GM19023 (cell line): ENCODE measurements at regions not wholly inside any gene's neighbourhood (a gene's known extent, or its start where the extent isn't known, plus 50 kb on each side); places are given as distances from the start of the nearest gene placed in this dataset.

Experiments used
- ATAC-seq: cut with Tn5 transposase; IDR thresholded peaks from one replicate; pipeline ENCODE4 v1.9.1; 2021; ENCODE audit warnings: mild to moderate bottlenecking, moderate library complexity; ENCODE audit not compliant: unreplicated experiment

GRCh38 chr1:80278936-80279335 is 1272.4 kb upstream of the ADGRL4 start:
- ATAC-seq = no peak

GRCh38 chr1:80274256-80274655 is 1267.7 kb upstream of the ADGRL4 start:
- ATAC-seq = no peak

GRCh38 chr1:80272495-80272894 is 1266.0 kb upstream of the ADGRL4 start:
- ATAC-seq = no peak

DNA sequence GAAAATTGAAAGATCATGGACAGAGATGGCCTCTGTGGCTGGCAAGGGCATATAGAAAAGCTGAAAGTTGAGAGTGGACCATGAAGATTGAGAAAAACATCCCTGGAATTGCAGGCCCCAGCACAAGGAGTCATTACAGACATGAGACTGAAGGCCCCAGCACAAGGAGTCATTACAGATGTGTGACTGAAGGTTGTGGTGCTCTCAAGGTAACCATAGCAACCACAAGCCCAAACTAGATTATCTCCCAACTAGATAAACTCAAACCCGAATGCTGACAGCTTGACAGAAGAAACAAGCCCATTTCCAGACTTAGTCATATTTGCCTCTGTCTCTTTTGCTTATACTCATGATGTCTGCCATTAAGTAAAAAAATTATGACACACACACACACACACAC is 1252.1 kb upstream of the ADGRL4 start:
- no peak for ATAC-seq

DNA sequence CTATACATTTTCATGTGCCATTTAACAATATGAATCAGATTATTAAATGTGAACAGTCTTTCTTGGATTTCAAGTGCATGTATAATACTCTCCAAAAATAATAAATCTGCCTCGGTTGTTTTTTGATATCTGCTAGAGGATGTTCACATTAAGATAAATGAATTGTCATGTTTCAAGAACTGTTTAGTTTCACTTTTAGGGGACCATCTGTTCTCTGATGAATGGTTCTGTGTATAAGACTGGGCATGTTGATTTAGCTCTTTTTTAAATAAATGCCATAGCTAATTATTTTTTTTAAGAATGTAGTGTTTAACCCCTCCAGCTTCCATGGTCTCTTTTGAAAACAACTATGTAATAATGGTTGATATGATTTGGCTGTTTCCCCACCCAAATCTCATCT is 1245.1 kb upstream of the ADGRL4 start:
- no peak for ATAC-seq

DNA sequence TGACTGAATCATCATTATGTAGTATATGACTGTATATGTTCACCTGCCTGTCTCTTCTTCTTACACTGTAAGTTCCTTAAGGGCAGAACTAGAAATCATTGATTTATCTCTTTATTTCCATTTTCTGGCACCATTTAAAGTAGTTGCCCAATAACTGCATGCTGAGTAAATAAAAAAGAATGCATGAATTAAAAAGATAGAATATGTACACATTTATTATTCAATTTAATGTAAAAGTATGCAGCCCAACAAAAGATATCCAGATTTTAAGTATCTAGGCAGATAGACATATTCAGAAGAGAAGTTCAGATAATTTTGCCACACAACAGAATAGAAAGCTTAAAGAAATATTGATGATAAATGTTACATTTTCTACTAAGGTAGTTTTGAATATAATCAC is 1244.6 kb upstream of the ADGRL4 start:
- no peak for ATAC-seq

DNA sequence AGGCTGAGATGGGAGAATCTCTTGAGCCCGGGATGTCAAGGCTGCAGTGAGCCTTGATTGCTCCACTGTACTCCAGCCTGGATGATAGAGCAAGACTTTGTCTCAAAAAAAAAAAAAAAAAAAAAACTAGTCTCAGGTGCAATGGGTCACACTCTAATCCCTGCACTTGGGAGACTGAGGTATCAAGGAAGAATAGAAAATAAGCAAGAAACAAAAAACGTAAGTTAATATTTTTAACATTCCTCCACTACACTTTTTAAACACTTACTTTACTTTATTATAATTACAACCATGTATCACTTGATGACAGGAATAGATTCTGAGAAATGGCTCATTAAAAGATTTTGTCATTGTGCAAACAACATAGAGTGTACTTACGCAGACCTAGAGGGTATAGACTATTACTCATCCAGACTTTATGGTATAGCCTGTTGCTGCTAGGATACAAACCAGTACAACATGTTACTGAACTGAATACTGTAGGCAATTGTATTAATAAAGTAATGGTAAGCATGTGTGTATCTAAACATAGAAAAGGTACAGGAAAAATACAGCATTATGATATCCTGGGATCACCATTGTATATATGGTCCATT is 1244.1 kb upstream of the ADGRL4 start:
- no peak for ATAC-seq

- no peak for ATAC-seq
Measured at GRCh38 chr1:80249699-80250098, 1243.2 kb upstream of the ADGRL4 start.

DNA sequence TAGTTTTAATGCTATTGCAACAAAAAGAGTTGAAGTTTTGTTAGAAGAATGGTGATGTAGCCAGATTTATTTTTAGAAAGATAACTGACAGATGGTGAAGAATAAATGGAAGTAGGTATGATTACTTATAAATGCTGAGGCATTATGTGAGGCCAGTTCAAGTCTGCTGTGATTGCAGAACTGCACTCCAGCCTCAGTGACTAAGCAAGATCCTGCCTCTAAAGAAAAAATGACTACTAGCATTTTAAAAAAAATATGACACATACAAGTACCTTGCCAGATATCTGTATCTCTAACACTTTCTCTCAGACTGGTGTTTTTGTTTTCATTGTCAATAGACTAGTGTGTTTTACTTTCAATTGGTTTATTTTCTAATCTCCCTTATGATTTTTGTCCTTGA is 1242.4 kb upstream of the ADGRL4 start:
- ATAC-seq = no peak

- ATAC-seq = no peak
Measured at GRCh38 chr1:80245813-80246212, 1239.3 kb upstream of the ADGRL4 start.

DNA sequence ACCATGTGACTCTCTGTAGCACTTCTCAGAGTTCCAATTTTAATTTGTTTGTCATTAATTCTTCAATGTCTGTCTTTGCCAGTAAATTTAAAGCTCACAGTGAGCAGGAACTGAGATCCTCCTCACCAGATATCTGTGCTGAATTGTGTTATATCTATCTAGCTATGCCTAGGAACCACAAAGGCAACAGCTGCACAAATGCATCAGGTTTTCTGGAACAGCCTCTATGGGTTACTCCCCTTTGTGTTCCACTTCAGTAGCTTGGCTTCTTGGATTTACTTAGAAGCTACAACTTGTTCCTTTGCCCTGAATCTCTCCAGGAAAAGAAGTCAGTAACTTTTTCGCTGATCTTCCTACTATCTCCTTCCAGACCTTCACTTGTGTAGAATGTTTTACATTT is 1237.8 kb upstream of the ADGRL4 start:
- no peak for ATAC-seq

DNA sequence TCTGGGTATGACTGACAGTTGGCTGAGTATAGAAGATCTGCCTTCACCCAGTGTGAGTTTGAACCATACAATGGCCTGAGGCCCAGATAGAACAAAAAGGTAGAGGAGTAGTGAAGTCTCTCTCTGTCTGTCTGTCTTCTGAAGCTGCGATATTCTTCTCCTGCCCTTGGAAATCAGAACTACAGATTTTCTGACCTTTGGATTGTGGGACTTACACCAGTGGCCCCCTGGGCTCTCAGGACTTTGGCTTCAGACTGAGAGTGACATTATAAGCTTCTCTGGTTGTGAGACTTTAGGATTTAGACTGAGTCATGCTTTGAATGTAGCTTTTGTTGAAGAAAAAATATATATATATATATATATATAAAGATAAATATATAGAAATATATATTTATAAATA is 1235.0 kb upstream of the ADGRL4 start:
- ATAC-seq = no peak

DNA sequence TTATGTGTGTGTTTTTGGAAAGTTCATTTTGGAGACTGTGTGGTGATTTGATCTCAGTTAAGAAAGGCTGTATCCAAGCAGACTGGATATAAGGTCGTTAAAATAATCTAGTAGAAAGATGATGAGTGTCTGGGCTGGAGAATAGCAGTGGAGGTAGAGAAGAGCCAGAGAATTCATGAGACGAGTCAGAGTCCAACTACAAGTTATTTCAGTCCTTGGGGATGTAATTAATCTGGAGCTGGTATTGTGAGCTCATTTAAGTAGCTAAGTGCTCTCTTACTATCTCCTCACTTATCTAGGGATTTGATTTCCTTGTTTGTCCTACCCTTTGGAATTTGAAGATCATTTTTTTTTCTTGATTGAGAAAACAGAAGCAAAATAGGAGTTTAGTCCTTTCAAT is 1219.0 kb upstream of the ADGRL4 start:
- no peak for ATAC-seq

DNA sequence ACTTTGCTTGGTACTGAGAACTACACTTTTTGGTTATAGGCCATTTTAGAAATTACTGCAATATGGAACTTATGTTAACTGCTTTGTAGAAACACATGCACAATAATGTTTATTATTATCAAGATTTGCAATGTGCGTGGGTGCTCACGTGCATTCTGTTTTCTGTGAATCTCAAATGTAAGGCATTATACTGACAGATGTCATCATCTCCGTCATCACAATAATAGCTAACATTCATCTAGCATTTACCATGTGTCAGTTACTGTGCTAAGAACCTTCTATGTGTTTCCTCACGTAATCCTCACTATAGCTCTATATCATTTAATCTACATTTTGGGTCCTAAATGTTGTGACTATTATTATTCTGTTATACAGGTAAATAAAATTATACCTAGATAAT is 1214.8 kb upstream of the ADGRL4 start:
- no peak for ATAC-seq

- peak; percentile 78 for ATAC-seq
Measured at GRCh38 chr1:80218112-80218511, 1211.6 kb upstream of the ADGRL4 start.

GRCh38 chr1:80217377-80217986 is 1211.0 kb upstream of the ADGRL4 start:
- no peak for ATAC-seq

DNA sequence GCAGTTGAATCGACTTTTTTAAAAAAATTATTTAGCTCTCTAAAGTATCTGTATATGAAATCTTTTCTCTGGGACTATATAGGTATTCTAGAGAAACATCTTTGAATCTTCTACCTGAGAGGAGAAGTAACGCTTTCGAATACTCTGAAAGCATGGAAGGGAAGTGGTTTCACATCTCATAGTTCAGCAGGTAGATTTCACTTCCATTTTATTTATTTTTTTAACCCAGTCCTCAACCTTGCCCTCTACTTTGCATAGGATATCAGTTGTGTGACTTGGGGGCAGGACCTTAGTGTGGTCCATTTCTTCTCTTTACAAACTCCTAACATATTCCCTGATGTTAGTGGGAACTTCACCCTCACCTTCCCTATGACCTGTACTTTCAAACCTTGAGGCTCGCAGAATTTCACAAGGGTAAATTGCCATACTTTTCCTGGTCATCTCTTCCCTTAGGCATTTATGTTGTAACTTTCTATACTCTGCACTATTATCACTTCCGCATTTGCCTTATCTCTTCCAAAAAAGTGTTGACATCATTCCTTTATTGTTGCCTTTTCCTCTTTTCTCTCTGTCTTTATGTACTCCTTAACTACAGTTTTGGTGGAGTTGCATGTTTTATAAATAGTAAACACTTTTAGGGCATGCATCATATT is 1208.5 kb upstream of the ADGRL4 start:
- no peak for ATAC-seq

- ATAC-seq = no peak
Measured at GRCh38 chr1:80212948-80213347, 1206.4 kb upstream of the ADGRL4 start.

DNA sequence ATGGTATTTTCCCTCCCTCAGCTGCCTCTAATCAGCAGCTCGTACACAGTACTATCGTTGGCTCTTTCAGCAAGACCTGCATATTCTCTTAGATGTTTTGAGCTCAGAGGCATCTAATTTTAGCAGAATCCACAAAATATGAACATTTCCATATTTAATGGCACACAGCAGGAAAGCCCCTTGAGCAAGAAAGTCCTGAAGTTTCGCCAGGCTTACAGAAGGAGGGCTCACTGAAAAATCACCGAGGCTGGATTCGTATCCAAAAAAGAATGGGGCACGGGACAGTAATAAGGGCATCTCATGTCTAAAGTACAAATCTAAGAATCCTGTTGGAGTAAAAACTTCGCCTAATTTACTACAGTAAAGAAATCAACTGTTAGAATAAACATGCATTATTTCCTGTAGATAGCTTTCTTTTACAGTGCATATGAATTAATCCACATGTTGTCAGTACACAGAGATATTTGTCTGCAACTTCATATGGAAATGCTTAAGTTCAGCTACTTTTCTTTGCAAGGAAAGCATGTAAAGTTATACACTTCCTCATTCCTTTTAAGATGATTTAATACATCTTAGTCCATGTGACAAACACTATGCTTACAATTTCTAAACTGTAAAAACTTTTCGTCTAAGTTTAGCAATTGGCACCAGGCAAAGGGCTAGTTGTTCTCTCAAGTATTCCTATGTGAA is 1205.3 kb upstream of the ADGRL4 start:
- no peak for ATAC-seq

GRCh38 chr1:80202118-80202517 is 1195.6 kb upstream of the ADGRL4 start:
- ATAC-seq = no peak

DNA sequence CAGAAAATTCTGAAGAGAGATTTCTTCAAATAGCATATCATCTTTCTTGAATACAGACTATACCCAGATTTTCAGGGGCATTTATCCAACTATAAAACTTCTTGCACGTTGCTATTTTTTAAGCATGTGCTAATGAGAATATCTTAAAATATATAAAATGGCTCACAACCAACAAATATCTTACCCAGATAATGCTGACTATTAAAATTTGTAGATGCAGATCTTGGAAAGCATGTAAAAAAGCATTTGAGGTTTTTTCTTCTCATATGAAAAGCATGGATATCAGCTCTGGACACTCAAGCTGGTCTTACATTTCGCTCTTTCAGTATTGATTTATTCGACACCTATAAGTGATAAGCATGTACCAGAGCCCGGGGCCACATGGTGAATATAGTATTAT is 1187.7 kb upstream of the ADGRL4 start:
- no peak for ATAC-seq

- ATAC-seq = no peak
Measured at GRCh38 chr1:80181418-80181817, 1174.9 kb upstream of the ADGRL4 start.
